Astrocyte of the spinal cord (primary cell): ENCODE measurements at regions not wholly inside any gene's neighbourhood (a gene's known extent, or its start where the extent isn't known, plus 50 kb on each side); places are given as distances from the start of the nearest gene placed in this dataset.

Source experiments
- DNase-seq: peaks from one replicate; pipeline ENCODE4 v3.0.0; 2011; ENCODE audit warnings: low read depth, low spot score
- H3K4me3 ChIP-seq: 2 replicates; pipeline ENCODE4 v1.5.1; 2011; ENCODE audit warnings: low read depth, mild to moderate bottlenecking, low read length, moderate library complexity
- CTCF ChIP-seq: IDR thresholded peaks from 2 replicates; pipeline ENCODE4 v1.5.1; 2012; ENCODE audit warnings: low read depth, mild to moderate bottlenecking, low read length, inconsistent platforms
- in situ Hi-C: cut with HindIII; loops from 2 replicates; pipeline ENCODE4 v1.10.0; 2017; ENCODE audit warnings: low sequenced_read_pairs

- in situ Hi-C loops: no loop called here
- peak; percentile 52 for DNase-seq
- H3K4me3 ChIP-seq: no peak overlapping the region
- TF ChIP-seq CTCF: no peak
Measured at GRCh38 chr6:903761-904160, 210.8 kb upstream of the EXOC2 start.

- in situ Hi-C loops: no loop called here
- TF ChIP-seq CTCF: no peak
- no peak overlapping the region for H3K4me3 ChIP-seq
- no peak for DNase-seq
Measured at GRCh38 chr6:901696-902460, 208.9 kb upstream of the EXOC2 start.

- DNase-seq: no peak
- no peak overlapping the region for H3K4me3 ChIP-seq
- in situ Hi-C loops: no loop called here
- TF ChIP-seq CTCF: no peak
Measured at GRCh38 chr6:900716-901605, 208.0 kb upstream of the EXOC2 start.

- H3K4me3 ChIP-seq: no peak overlapping the region
- no peak for TF ChIP-seq CTCF
- DNase-seq: no peak
- in situ Hi-C loops: no loop called here
Measured at GRCh38 chr6:897528-898207, 204.7 kb upstream of the EXOC2 start.

- no peak for DNase-seq
- TF ChIP-seq CTCF: peak; percentile 3
- no peak overlapping the region for H3K4me3 ChIP-seq
- in situ Hi-C loops: no loop called here
Measured at GRCh38 chr6:894274-894673, 201.3 kb upstream of the EXOC2 start.

GRCh38 chr6:890995-891394, 198.1 kb upstream of the EXOC2 start:
- DNase-seq: no peak
- in situ Hi-C loops: no loop called here
- TF ChIP-seq CTCF: no peak
- H3K4me3 ChIP-seq: no peak overlapping the region
